HepG2 (cell line): ENCODE measurements at regions not wholly inside any gene's neighbourhood (a gene's known extent, or its start where the extent isn't known, plus 50 kb on each side); places are given as distances from the start of the nearest gene placed in this dataset.

Experiments used
- ATAC-seq: fragments of 200-7000 bp; cut with Tn5 transposase; 3 replicates; pipeline ENCODE4 v1.9.1; 2020; ENCODE audit warnings: mild to moderate bottlenecking, moderate library complexity
- BruUV-seq: library from RNA; stranded (reverse); fragments of 400-500 nt; replicated peaks from 2 replicates; lab custom pipeline; 2021; lab: Mats Ljungman, UMichigan
- CTCF ChIA-PET: fragments of 300-600 bp; formaldehyde crosslinking; extraction: SDS; loops from one replicate; lab custom pipeline; 2021; ENCODE audit warnings: low total read pairs, inconsistent platforms, low intra/inter-chr PET ratio; lab: Yijun Ruan, JAX
- POLR2A ChIA-PET: fragments of 350-600 bp; sonication (Branson Sonifier 250); formaldehyde crosslinking; loops from one replicate; lab custom pipeline; 2020; ENCODE audit warnings: antibody characterized with exemption, inconsistent platforms; lab: Yijun Ruan, JAX
- DNase-seq: peaks from one replicate; pipeline ENCODE4 v3.0.0-alpha.2; 2015; ENCODE audit warnings: low spot score
- FAIRE-seq: peaks from 3 replicates; lab custom pipeline; 2011; peaks lifted over from hg19 to GRCh38; lab: Jason Lieb, UNC
- H2AFZ ChIP-seq: one replicate; pipeline ENCODE4 v1.6.1; 2011; ENCODE audit warnings: low read length, inconsistent platforms
- H3K27ac ChIP-seq: fragments of 300-600 bp; 3 replicates; pipeline ENCODE4 v1.8.0; 2011; ENCODE audit warnings: mixed run types, mild to moderate bottlenecking, mixed read lengths, low read length, inconsistent platforms; ENCODE audit not compliant: insufficient read depth; ENCODE audit errors: extremely low read length
- H3K27me3 ChIP-seq, 2 experiments: fragments of 200-600 bp in 1 of 2; 2 replicates in 1 of 2; 3 replicates in 1 of 2; pipeline versions ENCODE4 v1.6.0 to v1.8.0; 2011; ENCODE audit warnings: low read length in 2 of 2, mild to moderate bottlenecking in 2 of 2, moderate library complexity in 2 of 2, inconsistent platforms in 1 of 2; ENCODE audit not compliant: insufficient read depth in 2 of 2, control insufficient read depth in 1 of 2
- H3K36me3 ChIP-seq, 2 experiments: fragments of 200-600 bp in 1 of 2; replicated peaks in 1 of 2; 2 replicates in 1 of 2; 3 replicates in 1 of 2; pipeline versions ENCODE4 v1.5.1 to v1.8.0; 2011; ENCODE audit warnings: low read length in 2 of 2, inconsistent platforms in 1 of 2; ENCODE audit not compliant: insufficient read depth in 2 of 2, control insufficient read depth in 1 of 2
- H3K4me1 ChIP-seq: 2 replicates; pipeline ENCODE4 v1.5.1; 2012; ENCODE audit warnings: low read length, inconsistent platforms; ENCODE audit not compliant: insufficient read depth
- H3K4me2 ChIP-seq: 2 replicates; pipeline ENCODE4 v1.6.0; 2011; ENCODE audit warnings: low read depth, low read length, inconsistent platforms
- H3K4me3 ChIP-seq, 3 experiments: fragments of 200-600 bp in 1 of 3; sonication (generic), shearing (Covaris generic) in 1 of 3; replicated peaks in 1 of 3; 2 replicates each; pipeline ENCODE4 v1.5.1; 2011 to 2016; ENCODE audit warnings: low read length in 3 of 3, inconsistent platforms in 2 of 3, low read depth in 2 of 3, mild to moderate bottlenecking in 2 of 3, control low read depth in 1 of 3, mixed read lengths in 1 of 3; ENCODE audit not compliant: insufficient read depth in 1 of 3
- H3K79me2 ChIP-seq: one replicate; pipeline ENCODE4 v1.6.1; 2011; ENCODE audit warnings: low read length, inconsistent platforms; ENCODE audit not compliant: insufficient read depth
- H3K9ac ChIP-seq: 2 replicates; pipeline ENCODE4 v1.6.0; 2011; ENCODE audit warnings: mild to moderate bottlenecking, low read depth, low read length, inconsistent platforms; ENCODE audit not compliant: insufficient read depth
- H3K9me3 ChIP-seq: 2 replicates; pipeline ENCODE4 v1.5.1; 2012; ENCODE audit warnings: mild to moderate bottlenecking, low read length
- H4K20me1 ChIP-seq: 2 replicates; pipeline ENCODE4 v1.6.0; 2011; ENCODE audit warnings: inconsistent platforms, mild to moderate bottlenecking, low read length, moderate library complexity; ENCODE audit not compliant: insufficient read depth
- EHMT2 ChIP-seq: fragments of 200-600 bp; sonication (generic); IDR thresholded peaks from 2 replicates; pipeline ENCODE4 v1.7.0; 2017; ENCODE audit warnings: antibody characterized with exemption, low read depth, low read length, borderline replicate concordance
- FOXA3 ChIP-seq: IDR thresholded peaks from 2 replicates; pipeline ENCODE4 v1.6.1; 2016; ENCODE audit warnings: missing genetic modification reagents, missing compliant biosample characterization
- HIC2 ChIP-seq: sonication (generic); formaldehyde crosslinking; IDR thresholded peaks from 2 replicates; pipeline ENCODE4 v1.9.0; 2022; ENCODE audit warnings: low read depth, missing genetic modification reagents
- KLF11 ChIP-seq: IDR thresholded peaks from 2 replicates; pipeline ENCODE4 v1.6.1; 2016; ENCODE audit warnings: missing compliant biosample characterization
- KLF13 ChIP-seq: sonication (generic); formaldehyde crosslinking; IDR thresholded peaks from 2 replicates; pipeline ENCODE4 v1.4.0; 2020; ENCODE audit warnings: mild to moderate bottlenecking, missing genetic modification reagents
- MED13 ChIP-seq: sonication (generic); formaldehyde crosslinking; IDR thresholded peaks from 2 replicates; pipeline ENCODE4 v1.5.0; 2020; ENCODE audit warnings: missing genetic modification reagents
- NR3C1 ChIP-seq: sonication (generic); formaldehyde crosslinking; IDR thresholded peaks from 2 replicates; pipeline ENCODE4 v1.4.0; 2020; ENCODE audit warnings: missing genetic modification reagents
- RBM39 ChIP-seq: fragments of 200-400 bp; formaldehyde crosslinking; IDR thresholded peaks from one replicate; pipeline ENCODE4 v1.6.1; 2018; ENCODE audit warnings: antibody characterized with exemption, mild to moderate bottlenecking, low read depth, low read length; ENCODE audit not compliant: poor library complexity, severe bottlenecking
- YY1 ChIP-seq: IDR thresholded peaks from 2 replicates; pipeline ENCODE4 v1.6.1; 2011; ENCODE audit warnings: low read length, low read depth, moderate library complexity, mild to moderate bottlenecking; ENCODE audit not compliant: insufficient read depth, insufficient replicate concordance
- ZBTB40 ChIP-seq, 2 experiments: fragments of 450-650 bp in 1 of 2; sonication (generic) in 1 of 2; formaldehyde crosslinking in 1 of 2; IDR thresholded peaks; 2 replicates each; pipeline versions ENCODE4 v1.6.1 to v1.8.0; 2016 to 2022; ENCODE audit warnings: antibody characterized with exemption in 1 of 2, mild to moderate bottlenecking in 1 of 2, missing genetic modification reagents in 1 of 2
- ZNF33B ChIP-seq: sonication (generic); formaldehyde crosslinking; IDR thresholded peaks from 2 replicates; pipeline ENCODE4 v1.5.1; 2020; ENCODE audit warnings: mild to moderate bottlenecking, missing genetic modification reagents
- ZNF44 ChIP-seq: sonication (generic); formaldehyde crosslinking; IDR thresholded peaks from 2 replicates; pipeline ENCODE4 v1.5.1; 2020; ENCODE audit warnings: mild to moderate bottlenecking, missing genetic modification reagents
- ZNF543 ChIP-seq: sonication (generic); formaldehyde crosslinking; IDR thresholded peaks from 2 replicates; pipeline ENCODE4 v1.4.0; 2020; ENCODE audit warnings: mild to moderate bottlenecking, missing genetic modification reagents
- ZNF691 ChIP-seq: sonication (generic); formaldehyde crosslinking; IDR thresholded peaks from 2 replicates; pipeline ENCODE4 v1.4.0; 2020; ENCODE audit warnings: missing genetic modification reagents, low read depth, mild to moderate bottlenecking, borderline replicate concordance
- WGBS: methylation state at CpG from one replicate; pipeline ENCODE4 v1.1.6; 2017; ENCODE audit warnings: low lambda C conversion rate; 5-methylcytosine and 5-hydroxymethylcytosine counted together
- in situ Hi-C: cut with HindIII; loops from 2 replicates; pipeline ENCODE4 v1.10.0; 2017; ENCODE audit warnings: low pct_unique_long_range_greater_than_20kb; ENCODE audit not compliant: extremely low pct_ligation_motif_present
- intact Hi-C: fragments of 100-400 bp; cut with micrococcal nuclease; formaldehyde crosslinking; loops from one replicate; pipeline ENCODE4 v1.10.0; 2022; ENCODE audit not compliant: unreplicated experiment

- no peak overlapping the region for H3K4me3 ChIP-seq
- H3K36me3 ChIP-seq, result no peaks in the 10 kb centered on the region
- FAIRE-seq, result no peak
- no peak for DNase-seq
- no peak overlapping the region for H2AFZ ChIP-seq
- H3K9ac ChIP-seq, result no peak overlapping the region
- no peaks in the 10 kb centered on the region for H3K4me1 ChIP-seq
- ChIA-PET CTCF (no interaction called here), POLR2A (no interaction called here)
- no peaks in the 10 kb centered on the region for H4K20me1 ChIP-seq
- intact Hi-C loops (no loop called here), in situ Hi-C loops (no loop called here)
- no peak overlapping the region for H3K4me2 ChIP-seq
- no peaks in the 10 kb centered on the region for H3K9me3 ChIP-seq
- no peak for ATAC-seq
- H3K79me2 ChIP-seq, result no peaks in the 10 kb centered on the region
- no TSS peak for BruUV-seq
- no peaks in the 10 kb centered on the region; a peak in 2 of 5 replicates for H3K27me3 ChIP-seq
- H3K27ac ChIP-seq, result no peak overlapping the region
- WGBS, result 0% methylated on average over 1 of the region's 1 CpG
- TF ChIP-seq KLF13 (CRISPR knock-in tag), result no peak
- no peak for TF ChIP-seq ZNF543 (CRISPR knock-in tag)
- no peak for TF ChIP-seq HIC2 (CRISPR knock-in tag)
- TF ChIP-seq FOXA3 (CRISPR knock-in tag), result no peak
- TF ChIP-seq EHMT2, result no peak
- TF ChIP-seq ZBTB40 (IDR thresholded peaks at IDR 0.05), result no peak
- TF ChIP-seq ZBTB40 (CRISPR knock-in tag; IDR thresholded peaks at IDR 0.05), result no peak
- TF ChIP-seq MED13, result no peak
- TF ChIP-seq ZNF691 (CRISPR knock-in tag), result no peak
- no peak for TF ChIP-seq ZNF44
- no peak for TF ChIP-seq ZNF33B
- no peak for TF ChIP-seq YY1
- TF ChIP-seq KLF11 (CRISPR knock-in tag), result no peak
- no peak for TF ChIP-seq RBM39
- TF ChIP-seq NR3C1 (CRISPR knock-in tag), result no peak
Observed at GRCh38 chr11:95717314-95717713, 72.3 kb downstream of the FAM76B start.
